ENCODE measurements at regions not wholly inside any gene's neighbourhood (a gene's known extent, or its start where the extent isn't known, plus 50 kb on each side); places are given as distances from the start of the nearest gene placed in this dataset.
A peak's percentile ranks its signal among the peaks of the same experiment; 100 is the strongest.
"Not testable (repeated sequence)": the region's sequence is repeated elsewhere in the genome, so short reads cannot be mapped to it uniquely, and the experiment has no call there.

DNA sequence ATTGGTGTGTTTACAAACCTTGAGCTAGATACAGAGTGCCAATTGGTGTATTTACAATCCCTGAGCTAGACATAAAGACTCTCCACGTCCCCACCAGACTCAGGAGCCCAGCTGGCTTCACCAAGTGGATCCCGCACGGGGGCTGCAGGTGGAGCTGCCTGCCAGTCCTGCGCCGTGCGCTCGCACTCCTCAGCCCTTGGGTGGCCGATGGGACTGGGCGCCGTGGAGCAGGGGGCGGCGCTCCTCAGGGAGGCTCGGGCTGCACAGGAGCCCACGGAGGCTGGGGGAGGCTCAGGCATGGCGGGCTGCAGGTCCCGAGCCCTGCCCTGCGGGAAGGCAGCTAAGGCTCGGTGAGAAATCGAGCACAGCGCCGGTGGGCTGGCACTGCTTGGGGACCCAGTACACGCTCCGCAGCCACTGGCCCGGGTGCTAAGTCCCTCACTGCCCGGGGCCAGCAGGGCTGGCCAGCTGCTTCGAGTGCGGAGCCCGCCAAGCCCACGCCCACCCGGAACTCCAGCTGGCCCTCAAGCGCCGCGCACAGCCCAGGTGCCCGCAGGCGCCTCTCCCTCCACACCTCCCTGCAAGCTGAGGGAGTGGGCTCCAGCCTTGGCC lies 245.0 kb downstream of the PLA2G4A start:
- H3K9me3 Mint-ChIP-seq, result not testable (repeated sequence)

DNA sequence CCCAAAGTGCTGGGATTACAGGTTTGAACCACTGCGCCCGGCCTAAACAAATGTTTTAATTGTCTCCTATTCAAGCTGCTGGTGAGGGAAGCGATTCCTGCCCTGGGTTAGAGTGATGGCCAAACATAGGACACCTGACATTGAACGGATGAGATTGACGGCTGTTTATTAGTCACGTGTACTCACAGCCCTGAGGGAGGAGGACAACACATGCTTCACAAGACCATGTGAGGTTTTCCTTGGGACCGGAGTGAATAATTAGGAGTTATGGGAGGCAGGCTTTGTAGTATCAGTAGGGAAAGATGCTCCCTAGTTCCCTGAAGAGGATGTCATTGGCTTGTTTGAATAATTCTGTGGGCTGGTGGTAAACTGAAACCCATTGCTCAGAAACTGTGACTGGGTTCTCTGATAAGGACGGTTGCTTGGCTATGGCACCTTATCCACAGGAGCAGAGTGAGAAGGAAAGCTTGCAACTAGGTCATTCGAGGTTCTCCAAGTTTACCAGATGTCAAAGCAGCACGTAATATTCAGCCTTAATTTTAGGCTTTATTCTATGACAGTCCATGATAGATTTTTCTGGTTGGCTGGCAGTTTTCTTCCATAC lies 245.8 kb downstream of the PLA2G4A start:
- H3K4me3 Mint-ChIP-seq, result no peak overlapping the region
- peaks cover 3% of the 10 kb centered on the region for H3K4me1 Mint-ChIP-seq
- H3K27ac Mint-ChIP-seq, result no peak overlapping the region
- no peaks in the 10 kb centered on the region for H3K9me3 Mint-ChIP-seq
- no peaks in the 10 kb centered on the region for H3K36me3 Mint-ChIP-seq
- H3K27me3 Mint-ChIP-seq, result no peaks in the 10 kb centered on the region

More for the DNA sequence above, 245.0 kb downstream of the PLA2G4A start:
- not testable (repeated sequence) for H3K4me3 Mint-ChIP-seq, H3K4me1 Mint-ChIP-seq, H3K27me3 Mint-ChIP-seq, H3K36me3 Mint-ChIP-seq, H3K27ac Mint-ChIP-seq

DNA sequence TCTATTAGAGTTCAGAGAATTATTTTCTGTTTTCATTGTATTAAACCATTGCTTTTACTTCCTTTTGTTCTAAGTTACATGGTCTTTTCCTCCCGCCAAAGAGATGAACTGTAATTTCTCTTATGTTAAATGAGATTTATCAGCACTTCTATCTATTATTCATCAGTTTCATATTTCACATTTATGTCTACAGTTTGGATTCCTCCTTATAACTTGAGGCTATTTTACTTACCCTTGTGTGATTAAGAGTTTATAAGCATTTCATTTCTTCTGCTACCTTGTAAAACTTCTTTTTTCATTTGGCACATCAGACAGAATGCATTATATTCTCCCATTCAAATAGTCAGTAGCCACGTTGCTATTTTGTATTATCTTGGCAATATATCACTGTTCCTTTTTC lies 248.2 kb downstream of the PLA2G4A start:
- Mint-ChIP-seq H3K27me3 (no peaks in the 10 kb centered on the region), H3K9me3 (no peaks in the 10 kb centered on the region), H3K4me1 (peaks cover 3% of the 10 kb centered on the region), H3K4me3 (no peak overlapping the region), H3K27ac (no peak overlapping the region), H3K36me3 (no peaks in the 10 kb centered on the region)

DNA sequence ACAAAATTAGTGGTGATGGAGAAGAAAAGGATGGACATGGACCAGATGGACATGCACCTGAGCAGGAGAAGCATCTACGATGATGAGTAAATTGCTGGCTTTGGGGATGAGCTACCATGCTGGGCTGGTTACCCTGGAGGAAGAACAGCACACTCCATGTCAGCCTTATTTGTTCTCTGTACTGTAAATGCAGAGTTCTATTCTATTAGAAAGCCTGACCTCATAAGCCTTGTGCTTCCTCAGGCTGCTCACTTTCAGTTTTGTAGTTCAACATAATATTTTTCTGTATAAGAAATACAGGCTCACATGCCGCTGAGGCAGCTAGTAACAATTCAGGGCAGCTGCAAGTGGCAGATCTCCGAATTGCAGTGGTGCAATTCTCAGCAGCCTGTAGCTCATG lies 249.6 kb downstream of the PLA2G4A start:
- Mint-ChIP-seq H3K27ac (no peak overlapping the region), H3K4me3 (no peak overlapping the region), H3K27me3 (no peaks in the 10 kb centered on the region), H3K9me3 (no peaks in the 10 kb centered on the region), H3K4me1 (peaks cover 6% of the 10 kb centered on the region), H3K36me3 (no peaks in the 10 kb centered on the region)

DNA sequence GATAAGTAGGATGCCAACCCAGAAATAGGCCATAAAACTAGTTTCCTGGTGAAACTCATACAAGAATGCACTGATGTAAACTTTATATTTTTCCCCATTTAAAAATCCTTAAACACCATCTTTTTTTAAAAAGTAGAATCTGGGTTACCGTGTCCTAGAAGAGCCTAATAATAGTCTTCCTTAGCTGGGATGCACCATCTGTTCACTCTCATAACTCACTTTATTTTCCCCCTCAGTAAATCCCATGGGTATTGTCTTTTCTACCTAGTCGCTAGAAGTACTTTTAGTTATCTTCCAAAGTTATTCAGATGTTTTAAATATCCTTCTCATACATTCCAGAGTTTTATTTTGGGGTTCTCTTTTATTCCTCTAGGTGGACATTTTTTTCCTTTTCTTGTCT lies 250.2 kb downstream of the PLA2G4A start:
- Mint-ChIP-seq H3K36me3 (no peaks in the 10 kb centered on the region), H3K27ac (no peak overlapping the region), H3K4me3 (no peak overlapping the region), H3K27me3 (no peaks in the 10 kb centered on the region), H3K9me3 (no peaks in the 10 kb centered on the region), H3K4me1 (peaks cover 6% of the 10 kb centered on the region)

DNA sequence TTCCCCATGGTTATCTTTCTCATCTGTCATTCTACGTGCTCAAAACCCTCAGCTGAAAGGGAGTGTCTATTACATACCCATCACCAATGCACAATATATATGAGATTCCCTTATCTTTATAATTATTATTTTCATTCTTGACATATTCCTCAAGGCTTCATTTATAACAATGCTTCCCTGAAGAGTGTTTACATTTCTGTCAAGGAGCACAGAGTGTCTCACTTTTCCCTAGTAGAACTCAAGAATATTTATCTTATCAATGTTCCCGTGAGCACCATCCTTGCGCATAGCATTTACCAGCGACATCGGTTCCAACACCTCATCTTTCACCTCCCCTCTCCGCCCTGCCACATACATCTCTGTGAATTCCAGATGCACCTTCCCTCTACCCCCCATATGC lies 250.6 kb downstream of the PLA2G4A start:
- Mint-ChIP-seq H3K36me3 (no peaks in the 10 kb centered on the region), H3K9me3 (no peaks in the 10 kb centered on the region), H3K4me3 (no peak overlapping the region), H3K27ac (no peak overlapping the region), H3K4me1 (peaks cover 6% of the 10 kb centered on the region), H3K27me3 (no peaks in the 10 kb centered on the region)

DNA sequence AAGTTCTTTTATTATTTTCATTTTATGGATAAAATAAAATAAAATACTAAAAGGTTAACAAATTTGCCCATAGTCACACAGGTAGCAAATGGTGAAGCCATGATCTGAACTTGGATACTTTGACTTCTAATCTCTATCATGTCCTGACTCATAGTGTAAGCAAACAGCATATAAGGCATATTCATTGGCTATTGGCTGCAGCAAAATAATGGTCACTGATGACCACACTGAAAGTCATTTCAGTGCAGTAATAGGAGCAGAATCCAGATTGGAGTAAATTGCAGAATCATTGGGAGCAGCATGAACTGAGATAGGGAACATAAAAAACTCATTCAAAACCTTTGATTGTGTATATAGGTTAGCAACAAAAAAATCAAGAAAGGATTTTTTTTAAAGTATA lies 262.9 kb downstream of the PLA2G4A start:
- Mint-ChIP-seq H3K4me3 (no peak overlapping the region), H3K27ac (peak overlapping the region; percentile 38), H3K27me3 (no peaks in the 10 kb centered on the region), H3K9me3 (peaks cover 6% of the 10 kb centered on the region), H3K4me1 (peaks cover 12% of the 10 kb centered on the region), H3K36me3 (peaks cover 3% of the 10 kb centered on the region)

DNA sequence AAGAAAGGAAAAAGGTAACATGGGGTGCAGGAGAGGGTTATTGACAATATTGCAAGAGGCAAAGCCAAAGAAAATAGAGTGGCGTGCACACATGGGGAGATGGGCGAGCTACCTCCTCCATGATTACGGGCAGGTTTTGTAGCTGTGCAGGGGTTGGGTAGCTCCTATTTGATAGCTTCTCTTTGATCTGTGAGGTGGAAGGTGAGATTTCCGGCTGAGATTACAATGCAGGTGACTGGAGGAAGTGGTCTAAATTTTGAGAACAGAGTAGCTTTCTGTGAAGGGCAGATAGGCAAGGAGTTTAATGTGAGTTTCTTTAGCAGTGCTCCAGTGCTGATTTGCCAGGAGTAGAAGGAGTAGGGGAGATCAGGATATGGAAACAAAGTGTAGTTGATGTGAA lies 263.4 kb downstream of the PLA2G4A start:
- peak overlapping the region; percentile 3 for H3K4me3 Mint-ChIP-seq
- peaks cover 3% of the 10 kb centered on the region for H3K36me3 Mint-ChIP-seq
- peaks cover 6% of the 10 kb centered on the region for H3K9me3 Mint-ChIP-seq
- H3K4me1 Mint-ChIP-seq, result peaks cover 12% of the 10 kb centered on the region
- no peaks in the 10 kb centered on the region for H3K27me3 Mint-ChIP-seq
- H3K27ac Mint-ChIP-seq, result peak overlapping the region; percentile 38

DNA sequence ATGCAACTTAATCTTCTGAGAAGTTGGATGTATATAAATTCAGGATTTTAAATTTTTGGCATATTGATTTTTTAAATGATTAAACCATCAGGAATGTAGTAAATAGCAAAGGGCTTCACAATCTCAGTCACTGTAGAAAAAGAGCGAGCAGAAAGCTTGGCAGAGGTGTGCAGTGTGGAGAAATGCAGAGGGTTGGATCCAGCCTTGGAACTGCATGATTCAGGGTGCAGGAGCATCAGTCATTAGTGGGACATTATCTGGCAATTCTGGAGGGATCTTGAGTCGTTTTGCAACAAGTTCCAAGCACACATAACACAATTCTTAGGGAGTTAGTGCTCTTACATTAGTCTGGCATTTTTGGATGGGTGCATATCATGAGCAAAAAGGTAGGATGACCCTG lies 267.9 kb downstream of the PLA2G4A start:
- H3K9me3 Mint-ChIP-seq, result no peaks in the 10 kb centered on the region
- peaks cover 7% of the 10 kb centered on the region for H3K4me1 Mint-ChIP-seq
- H3K4me3 Mint-ChIP-seq, result no peak overlapping the region
- no peaks in the 10 kb centered on the region for H3K36me3 Mint-ChIP-seq
- no peaks in the 10 kb centered on the region for H3K27me3 Mint-ChIP-seq
- no peak overlapping the region for H3K27ac Mint-ChIP-seq

DNA sequence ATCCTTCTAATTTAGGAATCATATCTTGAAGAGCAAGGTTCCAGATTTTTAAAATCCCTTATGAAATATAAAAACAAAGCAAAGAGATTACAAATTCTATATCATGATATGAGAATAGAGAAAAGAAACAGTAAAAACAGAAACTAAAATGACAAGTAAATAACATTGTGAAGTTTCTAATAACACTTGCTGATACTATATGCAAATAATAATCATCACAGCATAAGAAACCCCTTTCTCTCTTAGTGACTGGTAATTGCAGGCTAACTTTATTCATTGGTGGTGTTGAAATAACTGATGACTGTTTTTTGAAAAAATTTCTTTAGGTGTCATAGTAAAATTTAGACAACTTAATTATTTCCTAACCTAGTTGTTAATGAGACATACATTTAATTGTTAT lies 281.6 kb downstream of the PLA2G4A start:
- Mint-ChIP-seq H3K27me3 (no peaks in the 10 kb centered on the region), H3K36me3 (peaks cover 3% of the 10 kb centered on the region), H3K27ac (no peak overlapping the region), H3K9me3 (peaks cover 10% of the 10 kb centered on the region), H3K4me3 (no peak overlapping the region), H3K4me1 (peaks cover 4% of the 10 kb centered on the region)

DNA sequence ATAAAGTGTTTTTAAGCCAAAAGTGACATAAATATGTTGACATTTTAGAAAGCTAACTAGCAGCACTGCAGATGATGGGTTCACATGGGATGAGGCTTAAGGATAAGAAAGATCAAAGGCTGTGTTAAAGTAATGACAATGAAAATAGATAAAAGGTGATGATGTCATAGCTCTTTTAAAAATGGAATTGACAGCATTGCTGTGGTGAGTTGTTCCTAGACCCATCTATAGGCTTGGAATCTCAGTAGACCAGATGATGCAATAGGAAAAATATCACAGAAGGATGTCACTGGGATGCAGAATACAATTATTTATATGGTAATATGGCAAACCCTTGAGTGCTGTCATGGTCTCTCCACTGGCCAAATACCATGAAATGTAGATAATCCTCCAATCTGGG lies 286.0 kb downstream of the PLA2G4A start:
- Mint-ChIP-seq H3K4me1 (peaks cover 4% of the 10 kb centered on the region), H3K27ac (no peak overlapping the region), H3K36me3 (peaks cover 3% of the 10 kb centered on the region), H3K9me3 (peaks cover 15% of the 10 kb centered on the region), H3K27me3 (no peaks in the 10 kb centered on the region), H3K4me3 (no peak overlapping the region)

DNA sequence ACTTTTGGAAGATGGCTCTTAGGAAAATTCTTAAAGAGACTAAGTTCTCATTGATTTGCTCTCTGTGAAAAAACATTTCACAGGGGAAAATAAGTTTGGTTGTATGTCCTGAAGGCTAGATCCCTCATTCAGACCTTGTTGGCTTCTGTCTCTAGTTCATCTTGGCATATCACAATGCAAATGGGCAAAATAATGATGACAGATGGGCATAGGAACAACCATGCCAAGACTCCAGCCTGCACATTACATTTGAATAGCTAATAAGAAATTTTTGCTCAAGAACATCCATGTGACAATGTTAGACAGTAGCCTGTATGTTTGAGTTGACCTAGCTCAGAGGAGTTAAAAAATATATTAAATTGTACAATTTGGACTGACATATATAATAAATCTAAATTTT lies 292.9 kb downstream of the PLA2G4A start:
- Mint-ChIP-seq H3K4me3 (no peak overlapping the region), H3K4me1 (no peaks in the 10 kb centered on the region), H3K27me3 (no peaks in the 10 kb centered on the region), H3K36me3 (no peaks in the 10 kb centered on the region), H3K9me3 (peaks cover 6% of the 10 kb centered on the region), H3K27ac (no peak overlapping the region)

DNA sequence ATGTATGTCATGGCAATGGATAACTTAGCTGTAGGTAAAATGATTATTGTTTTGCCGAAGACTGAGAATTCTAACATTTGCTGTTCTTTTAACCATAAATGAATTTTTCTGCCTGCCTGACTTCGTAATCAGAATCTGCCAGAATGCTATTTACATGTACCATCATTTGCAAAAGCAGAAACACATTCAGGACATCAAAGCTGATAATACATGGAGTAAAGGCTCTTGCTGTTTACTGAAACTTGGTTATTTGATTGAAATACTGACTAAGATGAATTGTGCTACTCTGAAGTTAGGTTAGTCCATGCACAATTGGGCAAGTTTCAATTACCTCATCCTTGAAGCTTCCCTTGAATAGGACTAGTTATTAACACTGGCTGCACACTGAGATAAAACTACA lies 293.8 kb downstream of the PLA2G4A start:
- no peaks in the 10 kb centered on the region for H3K36me3 Mint-ChIP-seq
- H3K27me3 Mint-ChIP-seq, result no peaks in the 10 kb centered on the region
- no peak overlapping the region for H3K4me3 Mint-ChIP-seq
- H3K4me1 Mint-ChIP-seq, result no peaks in the 10 kb centered on the region
- no peak overlapping the region for H3K27ac Mint-ChIP-seq
- H3K9me3 Mint-ChIP-seq, result peaks cover 6% of the 10 kb centered on the region

DNA sequence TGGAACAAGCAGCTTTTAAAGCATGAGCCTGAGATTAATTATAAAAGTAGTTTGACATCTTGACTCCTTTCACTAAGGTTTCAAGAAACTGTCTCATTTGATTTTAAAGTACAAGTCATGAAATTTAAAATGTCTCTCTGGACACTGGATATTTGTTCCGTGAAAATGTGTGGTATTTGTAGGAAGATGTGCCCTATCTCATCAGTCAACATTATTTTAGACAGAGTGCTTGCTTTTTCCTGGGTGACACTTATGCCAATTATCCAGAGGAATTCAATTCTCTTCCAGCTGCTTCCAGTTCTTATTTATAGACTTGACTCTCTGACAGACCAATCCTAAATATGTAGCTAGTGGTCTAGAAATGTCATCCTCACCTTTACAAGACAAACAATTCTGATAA lies 300.4 kb downstream of the PLA2G4A start:
- H3K9me3 Mint-ChIP-seq, result no peaks in the 10 kb centered on the region
- H3K27me3 Mint-ChIP-seq, result no peaks in the 10 kb centered on the region

DNA sequence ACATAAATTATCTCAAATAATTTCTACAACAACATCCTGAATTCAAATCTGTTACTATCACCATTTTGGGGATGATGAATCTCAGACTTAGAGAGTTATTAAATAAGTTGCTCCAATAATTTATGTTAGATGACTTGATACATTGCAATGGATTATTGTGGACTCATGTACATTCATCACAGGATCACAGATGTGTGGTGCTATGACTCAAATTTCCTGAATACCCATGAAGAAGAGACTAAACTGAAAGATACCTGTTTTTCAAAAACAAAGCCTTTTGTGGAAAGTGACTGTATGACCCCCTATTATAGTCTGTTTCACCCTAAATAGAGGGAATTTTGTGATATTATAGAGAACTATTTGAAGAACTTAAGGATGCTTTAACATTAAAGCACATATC lies 315.0 kb downstream of the PLA2G4A start:
- Mint-ChIP-seq H3K4me1 (peaks cover 8% of the 10 kb centered on the region), H3K4me3 (no peak overlapping the region), H3K27ac (no peak overlapping the region), H3K36me3 (peaks cover 3% of the 10 kb centered on the region), H3K27me3 (no peaks in the 10 kb centered on the region), H3K9me3 (peaks cover 30% of the 10 kb centered on the region)

More for the DNA sequence above, 300.4 kb downstream of the PLA2G4A start:
- H3K4me3 Mint-ChIP-seq, result no peak overlapping the region
- H3K36me3 Mint-ChIP-seq, result no peaks in the 10 kb centered on the region
- no peaks in the 10 kb centered on the region for H3K4me1 Mint-ChIP-seq
- H3K27ac Mint-ChIP-seq, result no peak overlapping the region

DNA sequence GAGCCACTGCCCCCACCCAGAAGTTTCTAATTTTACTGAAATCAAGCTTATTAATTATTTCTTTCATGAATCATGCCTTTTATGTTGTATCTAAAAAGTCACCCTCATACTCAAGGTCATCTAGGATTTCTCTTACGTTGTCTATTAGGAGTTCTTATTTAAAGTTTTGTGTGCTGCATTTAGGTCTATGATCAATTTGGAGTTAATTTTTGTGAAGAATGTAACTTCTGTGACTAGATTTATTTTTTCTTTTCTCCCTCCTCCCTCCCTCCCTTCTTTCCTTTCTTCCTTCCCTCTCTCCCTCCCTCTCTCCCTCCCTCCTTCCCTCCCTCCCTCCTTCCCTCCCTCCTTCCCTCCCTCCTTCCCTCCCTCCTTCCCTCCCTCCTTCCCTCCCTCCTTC lies 317.6 kb downstream of the PLA2G4A start:
- Mint-ChIP-seq H3K27ac (no peak overlapping the region), H3K4me3 (no peak overlapping the region), H3K36me3 (peaks cover 6% of the 10 kb centered on the region), H3K4me1 (peaks cover 8% of the 10 kb centered on the region), H3K9me3 (peaks cover 32% of the 10 kb centered on the region), H3K27me3 (no peaks in the 10 kb centered on the region)

DNA sequence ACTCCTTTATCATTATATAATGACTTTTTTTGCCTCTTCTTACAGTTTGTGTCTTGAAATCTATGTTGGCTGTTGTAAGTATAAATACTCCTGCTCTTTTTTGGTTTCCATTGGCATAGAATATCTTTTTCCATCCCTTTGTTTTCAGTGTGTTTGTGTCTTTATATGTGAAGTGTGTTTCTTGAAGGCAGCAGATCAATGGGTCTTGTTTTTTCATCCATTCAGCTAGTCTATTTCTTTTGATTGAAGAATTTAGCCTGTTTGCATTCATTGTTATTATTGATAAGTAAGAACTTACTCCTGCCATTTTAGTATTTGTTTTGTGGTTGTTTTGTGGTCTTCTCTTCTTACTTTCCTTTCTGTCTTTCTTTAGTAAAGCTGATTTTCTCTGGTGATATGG lies 322.8 kb downstream of the PLA2G4A start:
- Mint-ChIP-seq H3K27ac (no peak overlapping the region), H3K4me1 (peaks cover 9% of the 10 kb centered on the region), H3K27me3 (no peaks in the 10 kb centered on the region), H3K9me3 (peaks cover 49% of the 10 kb centered on the region), H3K4me3 (no peak overlapping the region), H3K36me3 (peaks cover 11% of the 10 kb centered on the region)
